GM10248 (cell line): ENCODE measurements at regions not wholly inside any gene's neighbourhood (a gene's known extent, or its start where the extent isn't known, plus 50 kb on each side); places are given as distances from the start of the nearest gene placed in this dataset.

Experiments used
- CTCF ChIA-PET: fragments of 300-600 bp; sonication (Branson Sonifier 250); formaldehyde crosslinking; extraction: SDS; loops from one replicate; lab custom pipeline; 2021; ENCODE audit warnings: antibody characterized with exemption; lab: Yijun Ruan, JAX
- POLR2A ChIA-PET: fragments of 350-650 bp; sonication (Branson Sonifier 250); formaldehyde crosslinking; extraction: SDS; loops from one replicate; lab custom pipeline; 2020; ENCODE audit warnings: antibody characterized with exemption; lab: Yijun Ruan, JAX
- DNase-seq: peaks from one replicate; pipeline ENCODE4 v3.0.0; 2012; ENCODE audit errors: extremely low spot score
- TF ChIP-seq, protein P1 (sequence below): IDR thresholded peaks from 2 replicates; pipeline ENCODE4 v1.5.1; 2012; ENCODE audit warnings: mild to moderate bottlenecking, low read depth; ENCODE audit errors: extremely low read depth, missing control alignments, control extremely low read depth

DNA sequence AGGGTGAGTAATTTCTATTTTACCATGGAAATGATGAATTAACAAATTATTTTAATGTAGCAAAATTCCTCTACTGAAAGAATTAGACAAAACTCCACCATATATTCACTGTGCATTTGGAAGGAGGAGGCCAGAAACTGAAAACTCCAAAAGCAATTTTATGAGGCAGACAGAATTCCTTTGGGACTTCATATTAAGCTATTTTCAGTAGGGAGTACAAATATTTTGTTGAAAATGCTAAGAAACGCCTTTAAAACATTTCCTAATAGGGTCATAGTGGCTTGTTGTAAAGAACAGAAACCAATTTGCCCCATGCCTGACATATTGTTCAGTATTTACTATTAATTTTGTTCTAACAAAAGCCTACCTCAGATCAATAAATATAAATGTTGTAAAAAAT is 117.8 kb downstream of the TES start:
- ChIA-PET POLR2A (no interaction called here), CTCF (interaction anchor here (1.2 to 1.8 kb wide), 2 partner anchors 13 to 32 kb away, joined by 3 to 6 read pairs; no protein-coding TSS in a partner anchor)
- TF ChIP-seq, protein P1, sequence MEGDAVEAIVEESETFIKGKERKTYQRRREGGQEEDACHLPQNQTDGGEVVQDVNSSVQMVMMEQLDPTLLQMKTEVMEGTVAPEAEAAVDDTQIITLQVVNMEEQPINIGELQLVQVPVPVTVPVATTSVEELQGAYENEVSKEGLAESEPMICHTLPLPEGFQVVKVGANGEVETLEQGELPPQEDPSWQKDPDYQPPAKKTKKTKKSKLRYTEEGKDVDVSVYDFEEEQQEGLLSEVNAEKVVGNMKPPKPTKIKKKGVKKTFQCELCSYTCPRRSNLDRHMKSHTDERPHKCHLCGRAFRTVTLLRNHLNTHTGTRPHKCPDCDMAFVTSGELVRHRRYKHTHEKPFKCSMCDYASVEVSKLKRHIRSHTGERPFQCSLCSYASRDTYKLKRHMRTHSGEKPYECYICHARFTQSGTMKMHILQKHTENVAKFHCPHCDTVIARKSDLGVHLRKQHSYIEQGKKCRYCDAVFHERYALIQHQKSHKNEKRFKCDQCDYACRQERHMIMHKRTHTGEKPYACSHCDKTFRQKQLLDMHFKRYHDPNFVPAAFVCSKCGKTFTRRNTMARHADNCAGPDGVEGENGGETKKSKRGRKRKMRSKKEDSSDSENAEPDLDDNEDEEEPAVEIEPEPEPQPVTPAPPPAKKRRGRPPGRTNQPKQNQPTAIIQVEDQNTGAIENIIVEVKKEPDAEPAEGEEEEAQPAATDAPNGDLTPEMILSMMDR: no peak
- no peak for DNase-seq

DNA sequence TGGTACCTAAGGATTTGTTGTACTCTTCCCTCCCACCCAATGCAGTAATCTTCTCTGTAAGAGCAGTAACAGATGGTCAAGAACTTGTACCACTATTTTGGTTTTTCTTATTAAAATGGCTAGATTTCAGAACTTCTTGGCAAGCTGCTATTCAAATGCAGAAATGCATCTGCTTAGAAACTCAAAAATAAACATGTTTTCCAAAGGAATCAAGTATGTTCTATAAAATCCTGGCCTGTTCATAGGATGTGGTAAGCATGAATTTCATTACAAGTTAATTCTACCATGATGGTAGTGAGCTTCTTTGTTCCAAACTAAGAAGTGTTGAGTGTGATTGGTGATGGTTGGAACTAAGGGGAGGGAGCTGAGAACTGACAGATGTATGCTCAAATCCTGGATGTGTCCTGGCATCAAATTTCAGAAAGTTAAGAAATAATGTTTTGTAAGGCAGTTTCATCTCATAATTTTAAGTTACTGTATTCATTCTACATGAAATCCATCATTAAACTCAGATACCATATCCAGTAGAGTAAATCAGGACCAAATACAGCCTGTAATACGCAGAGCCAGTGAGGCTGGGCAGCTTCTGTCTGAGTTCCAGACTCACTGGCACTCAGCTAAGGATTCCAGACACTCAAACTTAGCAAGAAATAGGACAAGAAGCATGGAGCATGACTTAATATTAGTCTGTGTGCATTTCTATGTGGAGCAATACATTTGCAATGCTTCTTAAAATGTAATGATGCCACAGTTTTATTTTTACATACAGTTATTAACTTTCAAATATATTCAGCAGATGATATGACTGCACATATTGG is 119.6 kb downstream of the TES start:
- POLR2A ChIA-PET: no interaction called here
- TF ChIP-seq, protein P1: no peak
- CTCF ChIA-PET: interaction anchor here (1.4 to 1.8 kb wide), 2 partner anchors 11 to 222 kb away, joined by 3 to 6 read pairs; no protein-coding TSS in a partner anchor
- no peak for DNase-seq

DNA sequence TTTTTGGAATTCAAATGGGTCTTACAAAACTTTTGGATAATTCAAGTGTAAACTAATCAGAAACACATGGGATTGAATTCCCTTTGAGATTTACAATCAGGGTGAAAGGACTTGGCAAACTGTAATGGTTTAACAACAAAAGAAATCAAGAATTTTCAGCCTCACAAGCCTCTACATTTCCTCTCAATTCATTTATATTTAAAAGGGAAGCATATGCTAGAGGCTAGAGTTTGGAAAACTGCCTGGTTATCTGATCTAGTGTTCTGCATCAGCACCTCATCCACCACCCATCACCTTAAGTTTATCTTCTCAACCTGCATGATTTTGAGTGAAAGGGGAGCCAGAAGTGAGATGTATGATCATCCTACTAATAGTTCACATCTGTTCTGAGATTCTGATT is 120.7 kb downstream of the TES start:
- TF ChIP-seq, protein P1: no peak
- POLR2A ChIA-PET: no interaction called here
- no peak for DNase-seq
- CTCF ChIA-PET: no interaction called here

DNA sequence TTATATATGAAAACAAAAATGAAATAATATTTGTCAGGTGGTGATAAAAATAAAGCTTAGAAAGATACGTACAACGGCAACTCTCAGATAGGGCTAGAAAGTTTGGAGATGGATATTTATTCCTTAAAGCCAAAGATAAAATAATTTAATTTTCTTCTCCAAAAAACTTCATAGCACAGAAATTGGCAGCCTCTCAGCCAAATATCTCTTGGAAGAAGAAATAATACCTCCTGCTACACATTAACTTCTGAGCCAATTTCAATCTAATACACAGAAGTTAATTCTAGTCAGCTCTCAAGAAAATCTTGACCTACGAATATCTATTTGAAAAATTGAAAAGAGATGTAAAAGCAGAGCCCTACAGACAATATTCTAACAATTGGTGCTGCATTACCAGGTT is 122.4 kb downstream of the TES start:
- POLR2A ChIA-PET: no interaction called here

DNA sequence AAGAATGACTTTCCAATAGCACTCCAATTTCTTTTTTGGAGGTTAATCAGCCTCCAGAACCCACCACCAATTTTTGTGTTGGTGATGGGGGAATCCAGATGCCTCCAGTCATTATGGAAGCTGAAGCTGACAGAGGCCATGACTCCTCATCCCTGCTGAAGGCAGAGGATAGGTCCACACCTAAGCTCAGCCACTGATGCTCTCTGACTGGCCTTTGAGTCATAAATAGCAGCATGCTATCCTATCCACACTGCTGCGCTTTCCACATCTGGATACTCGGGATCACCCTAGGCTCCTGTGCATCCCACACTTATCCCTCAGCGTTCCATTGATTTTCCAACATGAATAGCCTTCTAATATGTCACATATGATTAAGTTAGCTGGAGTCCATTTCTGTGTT is 124.2 kb downstream of the TES start:
- POLR2A ChIA-PET: no interaction called here

More for the DNA sequence above, 122.4 kb downstream of the TES start:
- no peak for DNase-seq
- CTCF ChIA-PET: no interaction called here
- TF ChIP-seq, protein P1: no peak

DNA sequence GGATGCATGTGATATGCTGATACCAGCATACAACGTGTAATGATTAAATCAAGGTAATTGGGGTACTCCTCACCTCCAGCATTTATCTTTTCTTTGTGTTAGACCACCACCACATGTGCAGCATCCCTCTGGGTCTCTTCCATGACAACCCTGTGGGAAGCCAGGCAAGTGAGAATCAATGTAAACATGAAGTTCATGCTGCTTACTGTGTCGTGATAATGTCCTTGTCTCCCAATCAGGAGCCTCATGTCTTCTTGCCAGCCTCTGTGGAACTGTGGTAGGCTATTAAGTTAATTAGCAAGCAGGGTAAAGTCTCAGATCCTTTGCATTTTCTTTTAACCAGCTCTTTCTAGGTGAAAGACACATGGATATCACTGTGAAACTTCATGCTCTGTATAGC is 126.7 kb downstream of the TES start:
- CTCF ChIA-PET: interaction anchor here (1.1 kb wide), 1 partner anchor 10 kb away, joined by 3 read pairs; no protein-coding TSS in a partner anchor
- TF ChIP-seq, protein P1: no peak
- POLR2A ChIA-PET: no interaction called here
- DNase-seq: no peak

More for the DNA sequence above, 124.2 kb downstream of the TES start:
- CTCF ChIA-PET: interaction anchor here (1.1 to 1.5 kb wide), 2 partner anchors 48 to 257 kb away, joined by 3 to 5 read pairs; no protein-coding TSS in a partner anchor
- DNase-seq: no peak
- TF ChIP-seq, protein P1: no peak
